D341Med (cell line): ENCODE measurements at regions not wholly inside any gene's neighbourhood (a gene's known extent, or its start where the extent isn't known, plus 50 kb on each side); places are given as distances from the start of the nearest gene placed in this dataset.

ENCODE experiments used
- DNase-seq: peaks from one replicate; pipeline ENCODE4 v3.0.0; 2012; ENCODE audit warnings: low spot score

DNA sequence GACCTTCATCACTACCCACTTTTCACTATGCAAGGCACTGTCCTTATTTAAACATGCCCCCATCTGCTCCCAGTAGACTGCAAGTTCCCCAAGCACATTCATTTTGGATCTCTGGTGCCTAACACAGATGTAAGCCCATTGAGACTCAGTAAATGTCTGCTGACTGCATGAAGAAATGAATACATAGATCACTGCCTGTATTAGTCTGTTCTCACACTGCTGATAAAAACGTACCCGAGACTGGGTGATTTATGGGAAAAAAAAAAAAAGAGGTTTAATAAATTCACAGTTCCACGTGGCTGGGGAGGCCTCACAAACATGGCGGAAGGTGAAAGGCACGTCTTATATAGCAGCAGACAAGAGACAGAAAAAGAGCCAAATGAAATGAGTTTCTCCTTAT lies 204.9 kb downstream of the ATG4C start:
- no peak for DNase-seq

DNA sequence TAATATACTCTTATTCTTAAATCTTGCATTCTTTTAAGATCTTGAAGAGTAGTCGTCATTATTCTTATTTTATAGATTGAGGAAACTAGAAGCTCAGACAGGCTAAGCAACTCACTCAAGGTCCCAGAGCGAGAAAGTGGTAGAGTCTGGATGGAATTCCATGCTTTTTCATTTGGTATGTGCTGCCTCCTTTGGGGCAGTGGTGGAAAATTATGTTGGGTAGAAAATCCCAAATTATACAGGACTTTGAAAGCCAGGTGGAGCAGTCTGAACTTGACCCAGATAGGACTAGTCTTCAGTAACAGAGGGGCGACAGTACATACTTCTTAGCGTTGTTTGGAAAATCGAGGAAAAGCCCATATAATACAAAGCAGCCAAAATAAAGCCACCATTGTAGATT lies 205.6 kb downstream of the ATG4C start:
- DNase-seq: no peak

DNA sequence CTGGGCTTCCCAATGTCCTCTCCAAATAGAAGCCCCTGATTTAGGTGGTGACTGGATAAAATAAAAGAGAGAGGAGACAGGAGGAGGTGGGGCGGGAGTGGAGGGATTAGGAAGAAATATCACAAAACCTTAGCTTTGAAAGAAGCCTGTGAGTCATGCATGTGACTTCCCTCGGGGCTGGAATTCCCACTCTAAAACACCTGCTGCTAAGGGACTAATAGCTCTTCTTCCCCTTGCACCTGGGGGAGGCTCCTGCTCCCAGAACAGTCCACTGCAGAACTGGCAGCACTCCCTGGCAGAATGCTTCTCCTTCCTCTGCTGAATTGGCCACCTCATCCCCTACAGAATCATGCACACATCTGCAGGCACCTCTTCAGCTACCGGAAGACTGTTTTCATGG lies 207.2 kb downstream of the ATG4C start:
- no peak for DNase-seq

DNA sequence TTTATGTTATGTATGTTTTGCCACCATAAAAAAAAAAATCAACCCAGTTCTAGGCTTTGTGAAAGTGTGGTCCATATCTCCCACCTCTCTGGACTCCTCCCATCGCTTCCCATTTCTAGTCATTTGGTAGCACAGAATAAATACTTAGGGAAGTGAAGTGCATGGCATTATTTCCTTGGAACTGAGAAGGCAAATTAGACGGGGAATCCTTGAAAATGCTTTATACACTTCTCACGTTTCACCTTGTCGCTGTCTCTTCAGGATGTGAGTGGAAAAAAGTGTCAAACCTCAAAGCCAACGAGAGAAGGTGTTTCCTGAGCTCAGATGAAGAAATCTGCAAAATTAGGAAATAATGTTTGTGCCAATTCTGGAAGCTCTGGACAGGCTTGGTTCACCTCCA lies 209.9 kb downstream of the ATG4C start:
- no peak for DNase-seq

DNA sequence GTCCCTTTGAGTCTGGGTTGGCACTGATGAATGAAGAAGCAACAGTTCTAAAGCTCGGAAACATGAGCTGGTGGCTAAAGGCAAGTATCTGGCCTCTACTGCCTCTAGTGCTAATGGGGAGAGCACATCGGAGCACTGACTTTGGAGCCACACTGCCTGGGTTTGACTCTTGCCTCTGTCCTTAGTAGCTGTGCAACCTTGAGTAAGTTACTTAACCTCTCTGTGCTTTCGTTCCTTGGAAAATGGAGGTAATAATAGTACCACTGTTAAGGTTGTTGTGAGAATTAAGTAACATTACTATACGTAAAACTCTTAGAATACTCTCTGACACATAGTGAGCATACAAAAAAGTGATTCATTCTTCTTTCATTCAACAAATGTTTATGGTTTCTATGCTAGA lies 211.2 kb downstream of the ATG4C start:
- no peak for DNase-seq

DNA sequence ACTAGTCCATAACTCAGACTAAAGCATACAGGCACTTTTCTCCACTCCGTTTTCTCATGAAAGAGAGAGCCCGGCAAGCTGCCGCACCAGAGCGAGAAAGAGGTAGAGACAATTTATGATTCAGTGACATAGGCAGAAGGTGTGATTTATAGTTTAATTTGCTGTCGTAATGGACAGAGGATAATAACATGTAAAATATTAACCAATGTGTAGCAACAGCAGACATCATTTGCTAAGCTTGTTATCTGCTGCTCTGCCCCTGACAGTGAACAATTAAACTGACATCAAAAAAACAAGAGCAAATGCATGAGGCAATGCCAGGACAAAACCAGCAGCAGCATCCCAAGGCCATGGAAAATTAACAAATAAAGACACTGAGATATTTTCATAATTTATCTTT lies 214.0 kb downstream of the ATG4C start:
- DNase-seq: no peak

DNA sequence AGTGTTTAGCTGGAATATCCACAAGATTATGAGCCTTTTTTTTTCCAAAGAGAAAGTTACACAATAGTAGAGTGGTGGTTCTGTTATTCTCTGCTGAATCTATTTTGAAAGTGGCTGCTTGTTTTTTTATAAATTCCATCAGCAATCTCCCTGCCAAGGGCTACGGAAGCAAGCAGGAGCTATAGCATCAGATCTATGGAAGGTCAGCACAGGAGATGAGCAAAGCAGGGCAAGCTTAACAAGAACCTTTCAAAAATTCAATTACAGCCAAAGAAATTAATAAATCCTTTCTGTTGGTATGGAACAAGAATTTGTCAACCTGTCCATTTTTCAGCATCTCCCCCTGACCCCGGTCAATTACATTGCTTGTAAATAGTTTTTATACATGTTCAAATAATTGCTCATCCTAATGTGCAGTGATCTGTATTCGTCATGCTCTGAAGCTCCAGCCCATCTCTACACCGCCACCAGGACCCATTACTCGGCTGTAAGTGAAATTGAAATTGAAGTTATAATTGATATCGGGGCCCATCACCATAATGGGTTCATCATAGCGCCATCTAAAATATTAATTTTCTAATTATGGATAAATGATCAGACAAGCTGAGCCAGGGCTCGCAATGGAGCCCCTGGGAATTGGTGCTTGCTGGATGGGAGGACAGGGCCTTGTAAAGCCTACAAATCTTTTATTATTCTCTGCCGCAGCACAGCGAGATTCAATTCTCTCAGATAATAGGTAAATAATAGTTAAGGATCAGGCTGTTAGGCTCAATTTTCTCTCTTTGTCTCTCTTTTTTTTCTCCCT lies 215.1 kb downstream of the ATG4C start:
- no peak for DNase-seq

DNA sequence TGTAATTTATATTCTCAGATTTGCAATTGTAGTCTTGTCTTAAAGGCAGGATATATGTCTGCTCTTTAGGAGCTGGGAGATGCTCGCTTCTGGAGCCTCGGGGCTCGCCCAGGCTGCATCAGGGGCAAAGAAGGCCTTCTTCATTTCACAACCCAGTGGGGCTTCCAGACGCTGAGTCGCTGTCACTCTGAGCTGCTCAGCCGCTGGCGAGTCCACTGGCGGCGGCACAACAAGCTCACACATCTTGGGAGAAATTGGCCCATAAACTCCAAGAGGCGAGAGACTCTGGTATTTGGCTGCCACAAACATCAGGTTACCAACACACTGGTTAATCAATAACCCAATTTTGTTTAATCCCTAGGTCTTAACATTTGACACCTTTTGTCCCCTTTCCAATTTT lies 216.6 kb downstream of the ATG4C start:
- DNase-seq: no peak

DNA sequence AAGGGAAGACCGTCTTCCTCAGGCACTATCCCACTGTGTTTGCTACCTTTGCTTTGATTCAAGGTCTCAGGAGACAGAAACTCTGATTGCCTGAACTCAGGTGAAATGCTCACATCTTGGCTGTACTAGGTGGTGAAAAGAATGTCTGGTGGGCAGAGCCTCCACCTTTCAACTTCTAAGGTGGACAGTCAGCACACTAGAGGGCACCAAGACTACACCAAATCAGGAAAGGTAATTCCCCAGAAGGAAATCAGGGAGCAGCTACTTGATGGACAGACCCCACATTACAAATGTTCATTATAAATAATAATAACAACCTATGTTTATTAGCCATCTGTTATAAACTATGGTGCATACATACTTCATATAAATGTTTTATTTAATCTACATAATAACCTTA lies 220.9 kb downstream of the ATG4C start:
- no peak for DNase-seq

DNA sequence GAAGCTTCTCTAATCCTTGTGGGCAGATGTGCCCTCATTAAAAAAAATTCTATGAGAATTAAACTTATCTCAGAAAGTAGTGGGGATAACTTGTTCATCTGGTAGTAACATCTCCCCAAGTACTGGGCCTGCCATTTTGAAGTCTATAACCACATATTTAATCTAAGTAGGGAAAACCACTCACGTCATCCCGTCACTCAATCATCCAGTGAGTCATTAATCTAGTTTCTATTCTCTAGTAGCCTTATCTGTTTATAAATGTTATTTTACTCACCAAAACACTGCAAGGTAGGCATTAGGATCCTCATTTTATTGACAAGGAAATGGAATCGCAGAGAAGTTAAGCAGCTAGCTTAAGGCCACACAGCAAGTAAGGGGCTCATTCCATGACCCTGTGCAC lies 221.9 kb downstream of the ATG4C start:
- no peak for DNase-seq

DNA sequence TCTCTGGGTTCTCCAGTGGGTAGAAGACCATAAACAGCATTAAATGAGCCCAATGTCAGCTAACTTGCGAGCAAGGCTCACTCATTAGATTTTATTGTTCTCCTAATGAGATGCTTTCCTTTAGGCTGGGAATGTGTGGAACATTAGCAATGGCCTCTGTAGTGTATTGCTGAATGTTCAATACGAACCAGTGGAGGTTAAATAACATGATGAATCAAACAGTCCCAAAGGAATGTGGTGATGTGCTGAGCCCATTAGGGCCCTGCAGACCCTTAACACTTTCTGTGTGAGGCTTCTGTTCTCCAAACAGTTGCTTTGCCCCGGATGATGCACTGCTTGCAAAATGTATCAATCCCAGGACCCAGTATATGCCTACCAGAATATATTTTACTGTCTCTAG lies 225.5 kb downstream of the ATG4C start:
- DNase-seq: no peak

DNA sequence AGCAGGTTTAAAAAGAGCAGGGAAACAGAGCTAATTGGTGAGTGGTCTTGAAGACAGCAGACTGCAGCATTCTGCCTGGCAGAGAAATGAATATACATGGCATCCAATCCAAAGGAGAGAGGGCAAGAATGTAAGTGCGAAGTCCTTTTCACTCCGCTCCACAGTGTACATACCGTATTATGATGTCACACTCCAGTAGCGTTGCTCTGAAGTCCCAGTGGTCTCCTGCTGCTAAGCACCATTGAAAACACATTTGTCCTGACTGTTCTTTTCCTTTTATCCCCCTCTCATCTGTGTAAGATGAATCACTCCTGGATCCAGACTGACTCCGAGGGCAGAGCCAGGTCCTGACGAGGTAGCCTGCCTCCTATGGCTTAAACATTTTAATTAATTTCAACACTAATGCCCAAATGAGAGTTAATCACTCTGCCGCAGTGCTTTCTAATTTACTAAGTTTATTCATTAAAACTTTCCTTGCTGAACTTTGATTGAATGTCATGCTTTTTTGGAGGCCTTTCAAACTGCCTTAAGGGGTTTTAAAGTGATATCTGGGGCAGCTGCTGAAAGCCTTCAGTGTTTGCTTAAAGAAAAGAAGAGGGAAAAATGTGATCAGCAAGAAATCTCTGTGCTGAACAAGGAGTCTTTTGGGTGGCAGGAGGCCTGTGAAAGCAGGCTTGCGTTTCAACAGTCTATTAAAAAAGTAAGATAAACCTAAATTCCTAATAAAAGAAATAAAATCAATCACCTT lies 227.2 kb downstream of the ATG4C start:
- DNase-seq: no peak

DNA sequence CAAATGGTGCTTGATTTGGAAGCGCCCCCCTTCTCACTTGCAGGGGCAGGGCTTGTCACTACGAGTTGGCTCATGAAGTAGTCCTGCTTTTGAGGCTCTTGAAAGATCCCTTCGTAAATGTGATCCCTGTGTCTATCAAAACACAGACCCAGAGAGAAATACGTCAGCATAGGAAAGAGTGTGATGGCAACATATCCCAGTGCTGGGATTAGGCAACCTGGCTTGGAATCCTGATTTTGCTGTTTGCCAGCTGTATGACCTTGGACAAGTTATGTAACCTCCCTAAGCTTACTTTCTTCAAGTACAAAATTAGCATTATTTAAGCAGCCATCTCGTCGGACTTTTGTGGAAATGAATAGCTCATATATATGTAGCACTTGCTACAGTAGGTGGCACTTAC lies 228.4 kb downstream of the ATG4C start:
- DNase-seq: no peak

DNA sequence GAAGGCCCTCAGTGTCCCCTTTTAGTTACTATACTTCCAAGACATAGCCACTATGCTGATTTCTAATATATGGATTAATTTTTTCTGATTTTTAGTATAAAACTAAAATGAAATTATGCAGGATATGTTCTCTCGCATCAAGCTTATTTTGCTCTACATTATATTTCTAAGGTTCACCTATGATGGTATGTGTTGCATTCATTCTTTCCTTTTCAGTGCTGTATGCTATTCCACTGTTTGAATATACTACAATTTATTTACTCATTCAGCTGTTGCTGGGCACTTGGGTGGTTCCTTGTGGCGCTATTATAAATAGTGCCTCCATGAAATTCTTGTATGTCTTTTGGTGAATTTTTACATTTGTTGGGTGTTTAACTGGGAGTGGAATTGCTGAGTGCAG lies 230.3 kb downstream of the ATG4C start:
- no peak for DNase-seq

DNA sequence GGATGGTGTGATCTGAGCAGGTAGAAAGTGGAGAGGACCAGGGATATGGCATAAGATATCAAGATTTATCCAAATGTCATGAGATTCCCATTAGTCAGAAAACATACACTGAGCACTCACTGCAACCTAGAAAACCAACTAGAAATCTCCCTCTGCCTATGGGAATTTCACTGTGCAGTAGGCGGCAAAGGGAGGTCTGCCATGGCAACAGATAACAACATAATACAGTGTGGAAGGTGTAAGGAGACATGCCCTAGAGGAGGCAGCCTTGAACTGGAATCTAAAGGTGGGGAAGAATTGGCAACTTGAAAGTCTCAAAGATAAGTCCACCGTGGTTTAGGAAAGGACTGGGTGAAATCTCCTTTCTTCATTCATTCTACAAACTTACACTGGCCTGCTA lies 238.4 kb downstream of the ATG4C start:
- DNase-seq: no peak

DNA sequence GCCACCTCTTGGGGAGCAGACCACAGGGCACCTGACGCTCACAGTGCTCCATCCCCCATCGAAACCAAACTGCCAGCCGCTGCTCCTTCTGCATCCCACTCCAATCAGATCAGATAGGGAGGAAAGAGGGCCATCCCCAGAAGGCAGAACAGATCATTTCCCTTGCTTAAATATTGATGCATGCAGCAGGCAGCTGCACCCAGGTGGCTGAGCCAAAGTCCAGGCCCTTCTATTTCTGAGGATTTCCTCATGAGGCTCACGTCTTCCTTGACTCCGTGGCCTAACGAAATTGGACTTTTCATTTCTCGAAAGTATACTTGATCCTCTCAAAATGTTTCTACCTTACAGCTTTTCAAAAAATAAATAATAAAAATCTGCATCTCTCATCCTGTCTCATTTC lies 239.2 kb downstream of the ATG4C start:
- no peak for DNase-seq

DNA sequence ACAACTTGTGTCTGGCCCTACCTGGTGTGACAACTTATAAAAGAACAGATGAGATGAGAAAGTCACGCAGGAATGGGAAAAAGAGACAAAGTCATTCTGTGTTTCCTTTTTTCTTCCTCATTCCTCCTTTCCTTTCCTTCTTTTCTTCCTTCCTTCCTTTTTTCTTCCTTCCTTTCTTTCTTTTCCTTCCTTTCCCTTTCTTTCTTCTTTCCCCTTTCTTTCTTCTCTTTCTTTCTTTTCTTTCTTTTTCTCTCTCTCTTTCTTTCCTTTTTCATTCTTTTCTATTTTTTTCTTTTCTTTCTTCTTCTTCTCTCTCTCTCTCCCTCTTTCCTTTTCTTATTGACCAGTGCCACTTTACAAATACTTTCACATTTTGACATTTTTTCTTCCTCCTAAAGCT lies 239.7 kb downstream of the ATG4C start:
- DNase-seq: no peak

DNA sequence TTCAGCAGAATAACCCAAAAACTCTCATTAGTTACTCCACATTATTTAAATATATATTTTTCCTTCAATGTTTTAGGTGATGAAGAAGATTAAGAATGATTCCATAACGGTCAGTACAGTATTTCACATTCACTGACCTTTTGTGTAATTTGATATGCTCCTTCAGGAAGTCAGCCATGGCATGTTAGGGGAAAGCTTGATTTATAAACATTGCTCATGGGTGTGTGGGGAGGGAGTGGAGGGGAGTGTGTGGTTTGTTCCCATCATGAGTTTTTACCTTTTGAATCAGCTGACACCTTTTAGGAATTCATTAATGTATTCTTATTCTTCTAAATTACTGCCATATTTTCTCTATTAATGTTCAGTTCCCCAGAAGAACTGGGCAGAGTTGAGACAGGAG lies 240.2 kb downstream of the ATG4C start:
- DNase-seq: no peak

DNA sequence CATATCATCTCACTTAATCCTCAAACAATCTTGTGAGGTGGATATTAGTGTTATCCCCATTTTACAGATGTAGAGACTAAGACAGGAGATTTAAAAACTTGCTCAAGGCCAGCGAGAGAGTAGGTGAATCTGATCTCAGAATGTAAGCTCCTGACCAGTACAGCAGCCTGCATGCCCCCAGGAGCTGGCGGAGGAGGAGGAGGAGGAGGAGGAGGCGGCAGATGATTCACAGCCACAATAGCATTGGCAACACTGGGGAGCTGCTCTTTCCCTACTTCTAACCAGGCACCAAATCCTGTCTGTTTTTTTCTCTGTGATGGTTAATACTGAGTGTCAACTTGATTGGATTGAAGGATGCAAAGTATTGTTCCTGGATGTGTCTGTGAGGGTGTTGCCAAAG lies 243.2 kb downstream of the ATG4C start:
- DNase-seq: no peak

DNA sequence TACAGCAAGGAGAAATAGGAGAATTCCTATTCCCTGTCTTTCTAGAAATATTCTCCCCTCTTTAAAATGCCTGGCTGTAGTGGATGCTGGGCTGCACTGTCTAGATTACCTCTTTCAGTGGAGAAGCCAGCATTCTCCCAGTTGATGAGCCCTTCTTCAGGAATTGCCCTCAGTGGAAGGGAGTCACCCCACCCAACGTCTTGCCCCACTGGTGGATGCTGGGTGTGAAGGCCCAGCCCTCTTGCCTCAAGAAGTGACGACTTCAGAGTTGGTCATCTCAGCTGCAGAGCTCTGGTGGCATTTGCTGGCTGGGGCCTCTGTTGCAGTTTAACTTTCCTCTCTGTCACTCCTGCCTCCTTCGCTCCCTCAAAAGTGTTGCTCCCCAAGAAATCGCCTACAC lies 248.2 kb downstream of the ATG4C start:
- DNase-seq: no peak

DNA sequence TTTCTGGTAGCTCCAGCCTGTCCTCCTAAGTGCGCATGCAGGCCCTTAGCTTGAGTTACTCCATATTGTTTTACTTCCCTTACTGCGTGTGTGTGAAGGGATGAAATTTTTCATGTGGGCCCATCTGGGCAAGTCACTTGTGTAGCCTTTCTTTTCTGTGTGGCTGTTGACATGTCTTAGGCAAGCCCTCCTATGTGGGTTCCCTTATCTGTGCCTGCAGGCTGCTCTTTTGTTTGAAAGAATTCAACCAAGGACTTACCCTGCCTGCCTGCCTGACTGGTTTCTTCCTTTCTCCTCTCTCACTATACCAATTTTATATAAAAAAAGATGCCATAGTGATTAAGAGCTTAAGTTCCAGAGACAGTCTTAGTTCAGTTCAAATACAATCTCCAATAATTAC lies 249.3 kb downstream of the ATG4C start:
- DNase-seq: no peak

DNA sequence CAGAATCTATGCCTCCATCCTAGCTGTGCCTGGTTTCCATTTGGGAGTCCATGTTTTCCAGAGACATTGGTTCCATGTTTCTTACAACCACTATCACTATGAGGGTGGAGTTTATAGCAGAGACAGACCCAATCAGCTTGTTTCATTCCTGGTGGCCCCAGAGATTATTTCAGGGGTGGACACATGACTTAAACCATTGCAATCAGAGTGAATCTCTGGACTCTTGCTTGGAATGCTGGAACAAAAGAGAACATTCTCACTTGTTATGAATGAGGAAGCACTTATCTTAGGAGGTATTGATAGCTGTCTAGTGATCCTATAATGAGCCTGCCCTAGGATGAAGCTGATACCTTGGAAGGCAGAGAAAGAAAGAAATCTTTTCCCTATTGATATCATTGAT lies 250.3 kb downstream of the ATG4C start:
- no peak for DNase-seq

DNA sequence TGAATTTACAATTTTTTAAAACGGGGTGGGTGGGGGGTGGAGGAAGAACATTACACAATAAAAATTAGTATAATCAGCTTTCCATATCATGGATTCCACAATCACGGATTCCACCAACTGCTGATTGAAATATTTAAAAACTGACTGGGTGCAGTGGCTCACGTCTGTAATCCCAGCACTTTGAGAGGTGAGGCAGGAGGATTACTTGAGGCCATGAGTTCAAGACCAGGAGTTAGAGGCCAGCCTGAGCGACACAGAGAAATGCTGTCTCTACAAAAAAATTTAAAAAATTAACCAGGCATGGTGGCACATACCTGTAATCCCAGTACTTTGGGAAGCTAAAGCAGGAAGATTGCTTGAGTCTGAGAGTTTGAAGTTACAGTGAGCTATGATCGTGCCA lies 254.7 kb downstream of the ATG4C start:
- DNase-seq: no peak

DNA sequence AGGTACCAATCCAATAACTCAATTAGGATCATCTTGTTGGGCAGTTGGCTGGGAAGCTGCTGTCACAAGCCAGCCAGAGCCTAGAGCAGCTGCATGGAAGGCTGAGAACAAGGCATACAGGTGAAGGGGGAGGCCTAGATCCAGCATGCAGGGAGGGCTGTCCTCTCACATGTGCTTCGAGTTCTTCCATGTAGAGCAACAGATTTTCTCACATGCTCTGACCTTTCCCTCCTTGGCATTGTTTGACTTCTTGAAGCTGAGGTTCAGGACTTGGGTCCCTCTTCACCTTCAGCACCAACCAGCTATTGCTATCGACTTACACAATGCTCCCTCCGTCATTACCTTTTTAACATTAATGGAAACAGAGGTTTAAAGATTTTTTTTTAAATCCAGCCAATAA lies 257.7 kb downstream of the ATG4C start:
- DNase-seq: no peak
